ENCODE measurements at regions not wholly inside any gene's neighbourhood (a gene's known extent, or its start where the extent isn't known, plus 50 kb on each side); places are given as distances from the start of the nearest gene placed in this dataset.

- TF ChIP-seq, protein P1, sequence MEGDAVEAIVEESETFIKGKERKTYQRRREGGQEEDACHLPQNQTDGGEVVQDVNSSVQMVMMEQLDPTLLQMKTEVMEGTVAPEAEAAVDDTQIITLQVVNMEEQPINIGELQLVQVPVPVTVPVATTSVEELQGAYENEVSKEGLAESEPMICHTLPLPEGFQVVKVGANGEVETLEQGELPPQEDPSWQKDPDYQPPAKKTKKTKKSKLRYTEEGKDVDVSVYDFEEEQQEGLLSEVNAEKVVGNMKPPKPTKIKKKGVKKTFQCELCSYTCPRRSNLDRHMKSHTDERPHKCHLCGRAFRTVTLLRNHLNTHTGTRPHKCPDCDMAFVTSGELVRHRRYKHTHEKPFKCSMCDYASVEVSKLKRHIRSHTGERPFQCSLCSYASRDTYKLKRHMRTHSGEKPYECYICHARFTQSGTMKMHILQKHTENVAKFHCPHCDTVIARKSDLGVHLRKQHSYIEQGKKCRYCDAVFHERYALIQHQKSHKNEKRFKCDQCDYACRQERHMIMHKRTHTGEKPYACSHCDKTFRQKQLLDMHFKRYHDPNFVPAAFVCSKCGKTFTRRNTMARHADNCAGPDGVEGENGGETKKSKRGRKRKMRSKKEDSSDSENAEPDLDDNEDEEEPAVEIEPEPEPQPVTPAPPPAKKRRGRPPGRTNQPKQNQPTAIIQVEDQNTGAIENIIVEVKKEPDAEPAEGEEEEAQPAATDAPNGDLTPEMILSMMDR (IDR thresholded peaks at IDR 0.05) = no peak
- TF ChIP-seq POLR2A (IDR thresholded peaks at IDR 0.05) = no peak
Observed at GRCh38 chr14:105738638-105739037, 212.3 kb downstream of the TMEM121 start.

Measured in testis (tissue), 2 donors.